ENCODE measurements at regions not wholly inside any gene's neighbourhood (a gene's known extent, or its start where the extent isn't known, plus 50 kb on each side); places are given as distances from the start of the nearest gene placed in this dataset.
"Not testable (repeated sequence)": the region's sequence is repeated elsewhere in the genome, so short reads cannot be mapped to it uniquely, and the experiment has no call there.

DNA sequence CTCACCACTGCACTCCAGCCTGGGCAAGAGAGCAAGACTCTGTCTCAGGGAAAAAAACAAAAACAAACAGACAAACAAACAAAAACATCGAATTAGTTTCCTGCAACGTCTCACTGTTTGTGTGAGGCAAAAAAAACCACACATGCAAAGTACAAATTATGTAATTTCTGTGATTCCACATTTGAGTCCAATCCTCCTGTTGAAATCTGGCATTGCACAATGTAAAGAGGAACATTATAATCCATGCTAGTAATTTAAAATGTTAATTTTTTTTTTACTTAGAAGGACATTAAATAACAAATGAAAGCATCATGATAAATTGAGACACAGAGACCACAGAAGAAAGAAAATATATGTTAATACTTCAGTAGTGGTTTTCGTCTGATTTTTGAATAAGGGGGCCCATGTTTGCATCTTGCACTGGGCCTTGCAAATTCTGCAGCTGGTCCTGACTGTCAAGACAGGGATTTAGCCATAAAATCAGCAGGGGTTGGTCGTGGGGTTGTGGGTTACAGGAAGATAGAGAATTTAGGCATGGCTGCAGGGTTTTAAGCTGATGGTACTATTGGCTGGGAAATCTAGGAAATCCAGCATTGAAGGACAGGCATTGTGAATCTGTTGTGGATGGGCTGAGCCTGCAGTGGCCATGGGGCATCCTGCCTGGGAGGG lies 102.6 kb upstream of the ALDH3B2 start:
- DNase-seq (ENCODE audit: low read depth in 2 of 2): no peak

DNA sequence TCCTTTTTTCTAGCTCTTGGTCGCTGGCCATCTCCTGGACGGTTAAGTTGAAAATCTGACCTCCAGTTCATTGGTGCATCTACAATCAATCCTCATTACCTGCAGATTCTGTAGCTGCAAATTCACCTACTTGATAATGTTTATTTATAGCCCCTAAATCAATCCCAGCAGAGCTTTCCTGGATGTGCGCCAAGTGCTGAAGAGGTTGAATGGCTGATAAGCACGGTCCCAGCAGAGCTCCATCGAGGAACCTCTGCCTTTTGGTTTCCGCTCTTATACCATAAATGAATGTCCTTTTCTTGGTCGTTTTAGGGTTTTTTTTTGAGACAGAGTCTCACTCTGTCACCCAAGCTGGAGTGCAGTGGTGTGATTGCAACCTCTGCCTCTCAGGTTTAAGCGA lies 99.8 kb upstream of the ALDH3B2 start:
- DNase-seq (ENCODE audit: low read depth in 2 of 2): not testable (repeated sequence)

DNA sequence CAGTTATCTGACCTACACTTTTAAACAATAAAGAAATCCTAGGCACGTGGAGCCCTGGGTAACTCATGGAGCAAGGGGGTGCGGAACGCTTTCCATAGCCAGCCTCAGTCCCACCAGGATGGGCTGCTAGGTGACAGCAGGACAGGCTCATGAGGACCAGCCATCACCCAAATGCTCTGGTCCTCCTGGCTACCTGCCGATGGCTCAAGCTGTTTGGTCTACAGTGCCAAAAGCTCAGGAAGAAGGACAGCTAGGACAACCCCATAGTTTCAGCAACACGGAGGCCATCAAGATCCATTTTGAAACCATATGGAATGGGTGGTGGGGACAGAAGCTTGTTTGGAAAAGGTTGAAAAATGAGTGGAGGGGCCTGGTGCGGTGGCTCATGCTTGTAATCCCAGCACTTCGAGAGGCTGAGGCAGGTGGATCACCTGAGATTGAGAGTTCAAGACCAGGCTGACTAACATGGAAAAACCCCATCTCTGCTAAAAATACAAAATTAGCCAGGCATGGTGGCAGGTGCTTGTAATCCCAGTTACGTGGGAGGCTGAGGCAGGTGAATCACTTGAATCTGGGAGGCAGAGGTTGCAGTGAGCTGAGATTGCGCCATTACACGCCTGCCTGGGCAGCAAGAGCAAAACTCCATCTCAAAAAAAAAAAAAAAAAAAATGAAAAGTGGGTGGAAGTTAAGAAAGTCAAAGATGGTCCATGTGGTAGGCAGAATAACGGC lies 93.7 kb upstream of the ALDH3B2 start:
- DNase-seq (ENCODE audit: low read depth in 2 of 2): not testable (repeated sequence)

DNA sequence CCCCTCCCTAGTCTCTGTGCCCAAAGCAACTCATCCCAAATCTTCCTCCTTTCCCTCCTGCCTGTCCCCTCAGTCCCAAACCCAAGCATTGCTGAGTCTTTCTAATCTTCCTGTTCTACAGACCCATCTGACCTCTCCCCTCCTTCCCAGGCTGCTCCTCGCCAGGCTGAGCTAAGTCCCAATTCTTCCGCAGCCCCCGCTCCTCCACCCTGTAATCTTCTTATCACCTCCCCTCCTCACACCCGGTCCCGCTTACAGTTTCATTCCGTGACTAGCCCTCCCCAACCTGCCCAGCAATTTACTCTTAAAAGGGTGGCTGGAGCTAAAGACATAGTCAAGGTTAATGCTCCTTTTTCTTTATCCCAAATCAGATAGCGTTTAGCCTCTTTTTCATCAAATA lies 86.8 kb upstream of the ALDH3B2 start:
- DNase-seq (ENCODE audit: low read depth in 2 of 2): not testable (repeated sequence)

DNA sequence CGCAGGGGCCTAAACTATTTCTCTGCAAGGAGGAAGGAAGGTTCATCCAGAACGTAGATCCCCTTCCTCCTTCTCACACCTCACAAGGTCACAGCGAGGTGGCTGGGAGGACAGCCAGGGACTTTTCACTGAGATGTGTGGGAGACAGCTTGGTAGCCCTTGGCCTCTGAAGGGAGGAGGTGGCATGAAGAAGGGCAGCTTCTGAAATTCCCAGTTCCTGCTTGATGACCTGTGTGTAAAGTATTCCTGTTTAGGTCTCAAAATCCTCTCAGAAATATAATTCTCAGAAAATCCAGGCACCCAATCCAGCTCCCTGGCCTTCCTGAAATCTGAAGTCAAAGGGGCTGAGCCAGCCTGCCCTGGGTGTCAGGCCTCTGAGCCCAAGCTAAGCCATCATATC lies 84.9 kb upstream of the ALDH3B2 start:
- not testable (repeated sequence) for DNase-seq (ENCODE audit: low read depth in 2 of 2)

DNA sequence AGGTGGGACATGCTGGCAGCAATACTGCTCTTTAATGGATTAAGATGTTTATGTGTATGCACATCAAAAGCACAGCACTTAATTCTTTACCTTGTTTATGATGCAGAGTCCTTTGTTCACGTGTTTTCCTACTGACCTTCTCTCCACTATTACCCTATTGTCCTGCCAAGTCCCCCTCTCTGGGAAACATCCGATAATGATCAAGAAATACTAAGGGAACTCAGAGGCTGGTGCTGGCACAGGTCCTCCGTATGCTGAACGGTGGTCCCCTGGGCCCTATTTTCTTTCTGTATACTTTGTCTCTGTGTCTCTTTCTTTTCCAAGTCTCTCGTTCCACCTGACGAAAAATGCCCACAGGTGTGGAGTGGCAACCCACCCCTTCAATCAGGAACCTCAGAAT lies 84.0 kb upstream of the ALDH3B2 start:
- not testable (repeated sequence) for DNase-seq (ENCODE audit: low read depth in 2 of 2)

DNA sequence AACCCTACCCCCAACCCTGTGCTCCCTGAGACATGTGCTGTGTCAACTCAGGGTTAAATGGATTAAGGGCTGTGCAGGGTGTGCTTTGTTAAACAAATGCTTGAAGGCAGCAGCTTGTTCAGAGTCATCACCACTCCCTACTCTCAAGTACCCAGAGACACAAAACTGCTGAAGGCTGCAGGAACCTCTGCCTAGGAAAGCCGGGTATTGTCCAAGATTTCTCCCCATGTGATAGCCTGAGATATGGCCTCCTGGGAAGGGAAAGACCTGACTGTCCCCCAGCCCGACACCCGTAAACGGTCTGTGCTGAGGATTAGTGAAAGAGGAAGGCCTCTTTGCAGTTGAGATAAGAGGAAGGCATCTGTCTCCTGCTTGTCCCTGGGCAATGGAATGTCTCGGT lies 83.6 kb upstream of the ALDH3B2 start:
- DNase-seq (ENCODE audit: low read depth in 2 of 2): not testable (repeated sequence)

DNA sequence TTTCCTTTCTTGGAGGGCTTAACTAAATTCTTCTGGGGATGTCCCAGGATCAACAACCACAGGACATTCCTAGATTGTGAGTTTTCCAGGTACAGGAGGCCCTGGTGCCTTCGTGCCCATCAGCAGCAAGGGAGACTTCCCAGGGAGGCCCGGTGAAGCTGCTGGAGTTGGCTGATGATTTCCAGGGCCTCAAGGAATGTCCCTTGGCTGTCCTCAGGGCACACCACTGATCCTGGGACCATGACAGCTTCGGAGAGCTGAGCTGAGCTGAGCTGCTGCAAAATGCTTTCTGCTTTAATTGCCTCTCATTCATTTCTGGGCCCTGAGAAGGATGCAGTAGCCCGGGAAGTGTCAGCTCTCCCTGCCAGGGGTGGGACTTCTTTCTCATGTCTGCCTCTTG lies 79.4 kb upstream of the ALDH3B2 start:
- DNase-seq (ENCODE audit: low read depth in 2 of 2): not testable (repeated sequence)

DNA sequence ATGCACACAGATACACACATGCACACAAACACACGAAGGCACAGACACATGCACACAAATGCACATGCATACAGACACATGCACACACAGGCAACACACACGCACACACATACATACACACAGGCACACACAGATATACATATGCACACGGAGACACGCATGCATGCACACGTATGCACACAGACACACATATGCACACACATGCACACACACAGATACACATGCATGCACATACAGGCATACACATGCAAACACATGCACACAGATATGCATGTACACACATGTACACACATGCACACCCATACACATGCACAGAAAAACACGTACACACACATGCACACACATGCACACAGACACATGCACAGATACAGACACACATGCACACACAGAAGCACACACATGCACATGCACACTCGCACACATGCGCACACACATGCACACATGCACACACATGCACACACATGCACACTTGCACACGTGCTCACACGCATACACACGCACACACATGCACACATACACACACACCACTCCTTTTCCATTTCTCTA lies 70.8 kb upstream of the ALDH3B2 start:
- DNase-seq (ENCODE audit: low read depth in 2 of 2): no peak

DNA sequence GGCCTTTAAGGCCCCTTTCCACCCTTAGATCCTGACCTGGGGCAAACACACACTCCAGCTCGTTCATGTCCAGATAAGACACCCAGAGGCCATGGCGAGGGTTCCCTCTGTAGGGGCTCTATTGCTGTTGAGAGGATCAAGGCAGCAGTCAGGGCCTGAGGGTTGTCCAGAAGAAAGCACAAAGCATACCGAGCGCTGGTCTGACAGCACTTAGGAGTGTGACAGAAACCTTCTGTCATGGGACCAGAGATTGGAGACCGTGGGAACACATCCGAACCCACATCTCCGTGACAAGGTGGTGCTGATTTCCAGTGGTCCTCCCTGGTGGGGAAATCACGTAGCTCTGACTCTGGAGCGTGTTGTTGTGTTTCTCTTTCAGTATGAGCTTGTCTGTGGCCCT lies 69.8 kb upstream of the ALDH3B2 start:
- not testable (repeated sequence) for DNase-seq (ENCODE audit: low read depth in 2 of 2)

DNA sequence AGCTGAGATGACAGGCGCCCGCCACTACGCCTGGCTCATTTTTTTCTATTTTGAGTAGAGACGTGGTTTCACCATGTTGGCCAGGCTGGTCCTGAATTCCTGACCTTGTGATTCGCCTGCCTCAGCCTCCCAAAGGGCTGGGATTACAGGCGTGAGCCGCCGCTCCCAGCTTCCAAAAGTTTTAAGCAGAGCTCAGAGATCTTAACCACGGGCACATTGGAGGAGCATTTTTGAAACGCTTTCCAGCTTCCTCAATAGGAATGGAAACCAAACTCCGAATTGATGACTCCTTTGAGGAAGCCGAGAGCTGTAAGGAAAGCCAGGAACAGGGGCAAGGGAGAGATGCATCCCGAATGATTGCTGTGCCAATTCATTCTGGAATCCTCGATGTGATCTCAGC lies 63.8 kb upstream of the ALDH3B2 start:
- not testable (repeated sequence) for DNase-seq (ENCODE audit: low read depth in 2 of 2)

DNA sequence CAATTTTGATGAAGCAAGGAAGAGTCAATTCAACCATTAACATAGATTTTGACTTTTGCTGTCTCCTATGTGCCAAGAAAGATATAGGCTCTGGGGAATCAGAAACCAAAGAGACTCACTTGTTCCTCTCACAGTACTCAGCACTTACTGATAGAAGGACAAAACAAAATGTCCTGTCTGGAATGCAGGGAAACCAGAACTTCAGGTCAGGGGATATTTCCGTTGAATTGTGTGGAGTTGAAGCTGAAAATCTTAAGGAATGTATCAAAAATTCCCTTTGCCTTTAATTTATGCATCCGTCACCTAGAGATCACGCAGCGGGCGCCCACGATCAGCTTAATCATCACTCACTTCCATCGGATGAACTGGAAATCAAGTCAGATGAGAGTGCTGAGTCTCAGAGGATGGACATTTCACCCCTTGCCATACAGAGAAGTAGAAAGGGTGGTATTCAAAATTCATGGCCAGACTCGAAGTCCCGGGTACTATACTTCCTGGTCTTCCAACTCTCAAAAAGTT lies 63.2 kb upstream of the ALDH3B2 start:
- DNase-seq (ENCODE audit: low read depth in 2 of 2): not testable (repeated sequence)

DNA sequence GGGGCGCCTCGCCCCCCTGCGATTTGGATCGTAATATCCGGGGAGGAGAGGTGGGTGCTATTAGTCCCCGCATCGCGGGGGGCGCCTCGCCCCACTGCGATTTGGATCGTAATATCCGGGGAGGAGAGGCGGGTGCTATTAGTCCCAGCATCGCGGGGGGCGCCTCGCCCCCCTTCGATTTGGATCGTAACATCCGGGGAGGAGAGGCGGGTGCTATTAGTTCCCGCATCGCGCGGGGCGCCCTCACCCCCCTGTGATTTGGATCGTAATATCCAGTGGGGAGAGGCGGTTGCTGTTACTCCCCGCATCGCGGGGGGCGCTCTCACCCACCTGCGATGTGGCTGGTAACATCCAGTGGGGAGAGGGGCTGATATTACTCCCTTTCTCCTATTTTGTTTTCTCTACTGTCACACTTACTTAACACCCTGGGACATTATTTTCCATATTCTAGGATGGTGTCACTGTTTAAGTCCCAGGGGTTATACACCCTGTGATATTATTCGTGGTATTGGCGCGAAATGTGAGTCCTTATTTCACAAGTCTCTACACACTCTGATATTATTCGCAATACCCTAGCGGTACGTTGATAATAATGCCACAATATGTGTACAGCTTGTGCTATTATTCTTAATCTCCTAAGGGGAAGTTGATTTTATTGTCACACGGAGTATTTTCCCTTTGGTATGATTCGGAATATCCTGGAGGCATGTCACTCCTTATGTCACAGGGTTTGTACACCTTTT lies 57.8 kb upstream of the ALDH3B2 start:
- DNase-seq (ENCODE audit: low read depth in 2 of 2): no peak

DNA sequence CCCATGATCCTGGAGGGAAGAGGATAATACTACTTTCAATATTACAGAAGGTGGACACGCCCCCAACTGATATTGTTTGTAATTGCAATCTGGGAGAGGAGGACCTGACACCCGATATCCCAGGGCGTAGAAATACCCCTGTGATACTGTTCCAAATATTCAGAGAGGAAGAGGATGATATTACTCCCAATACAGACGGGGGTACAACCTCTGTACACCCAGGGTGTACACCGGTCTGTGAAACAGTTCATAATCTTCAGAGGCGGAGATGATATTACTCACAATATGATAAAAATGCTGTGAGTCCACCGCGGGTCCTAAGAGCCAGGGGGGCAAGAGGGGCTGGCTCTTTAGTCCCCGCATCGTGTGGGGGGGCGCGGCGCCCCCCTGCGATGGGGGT lies 57.2 kb upstream of the ALDH3B2 start:
- DNase-seq (ENCODE audit: low read depth in 2 of 2): no peak

DNA sequence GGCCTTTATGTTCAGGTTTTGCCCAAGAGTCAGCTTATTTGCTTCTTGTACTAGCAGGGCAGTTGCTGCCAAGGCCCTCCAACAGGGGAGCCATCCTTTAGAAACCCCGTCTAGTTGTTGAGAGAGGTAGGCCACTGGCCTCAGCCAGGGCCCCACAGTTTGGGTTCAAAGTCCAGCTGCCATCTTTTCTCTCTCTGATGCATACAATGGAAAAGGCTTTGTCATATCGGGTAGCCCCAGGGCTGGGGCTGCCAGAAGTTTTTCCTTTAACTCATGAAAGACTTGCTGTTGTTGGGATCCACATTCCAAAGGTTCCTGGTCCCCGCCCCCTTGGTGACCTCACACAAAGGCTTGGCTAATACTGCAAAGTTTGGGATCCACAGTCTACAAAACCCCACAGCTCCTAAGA lies 53.7 kb upstream of the ALDH3B2 start:
- DNase-seq (ENCODE audit: low read depth in 2 of 2): not testable (repeated sequence)

DNA sequence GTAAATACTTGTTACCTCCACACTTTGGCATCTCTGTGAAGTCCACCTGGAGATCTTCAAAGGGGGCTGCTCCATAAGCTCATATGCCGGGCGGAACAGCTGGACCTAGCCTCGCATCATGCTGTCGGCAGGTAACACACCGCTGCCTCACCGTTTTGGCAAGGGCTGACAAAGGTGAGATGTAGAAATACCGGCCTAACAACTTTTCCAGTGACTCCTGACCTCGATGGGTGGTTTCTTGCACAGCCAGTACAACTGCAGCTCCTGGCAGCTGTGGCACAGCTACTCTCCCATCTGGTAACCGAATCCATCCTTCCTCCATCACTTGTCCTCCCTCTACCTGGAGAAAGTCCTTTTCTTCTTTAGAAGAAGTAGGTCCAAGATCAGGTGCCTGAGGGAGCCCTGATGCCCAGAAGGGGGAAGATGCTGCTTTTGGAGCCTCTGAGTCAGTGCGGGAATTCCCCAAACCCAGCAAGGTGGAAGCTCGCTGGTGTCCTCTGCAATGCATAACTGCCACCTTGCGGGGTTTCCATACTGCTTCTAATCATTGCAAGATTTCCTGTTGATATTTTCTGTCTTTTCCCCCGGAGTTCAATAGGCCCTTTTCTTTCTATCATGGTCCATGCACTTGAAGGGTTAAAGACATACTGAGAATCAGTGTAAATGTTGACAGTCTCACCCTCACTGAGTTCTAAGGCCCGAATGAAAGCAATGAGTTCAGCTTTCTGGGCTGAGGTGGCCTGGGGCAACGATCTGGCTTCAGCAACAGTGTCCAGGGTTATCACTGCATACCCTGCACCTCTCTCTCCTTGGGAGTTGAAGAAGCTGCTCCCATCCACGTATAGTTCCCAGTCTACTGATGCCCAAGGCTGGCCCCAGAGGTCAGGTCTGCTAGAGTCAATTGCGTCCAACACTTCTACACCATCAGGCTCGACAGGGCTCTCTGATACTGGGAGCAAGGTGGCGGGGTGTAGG lies 52.9 kb upstream of the ALDH3B2 start:
- not testable (repeated sequence) for DNase-seq (ENCODE audit: low read depth in 2 of 2)

All from fibroblast of skin of left quadriceps (primary cell).